DND-41 (cell line): ENCODE measurements at regions not wholly inside any gene's neighbourhood (a gene's known extent, or its start where the extent isn't known, plus 50 kb on each side); places are given as distances from the start of the nearest gene placed in this dataset.

ENCODE experiments used
- CTCF ChIP-seq: IDR thresholded peaks from 2 replicates; pipeline ENCODE4 v1.5.1; 2012; ENCODE audit warnings: borderline replicate concordance, low read length, moderate library complexity, mild to moderate bottlenecking; ENCODE audit not compliant: poor library complexity, severe bottlenecking; ENCODE audit errors: extremely low read depth
- EZH2 ChIP-seq: IDR thresholded peaks from 3 replicates; pipeline ENCODE4 v1.6.1; 2012; ENCODE audit warnings: borderline replicate concordance, low read depth, mild to moderate bottlenecking, moderate library complexity, low read length, inconsistent platforms; ENCODE audit not compliant: severe bottlenecking

DNA sequence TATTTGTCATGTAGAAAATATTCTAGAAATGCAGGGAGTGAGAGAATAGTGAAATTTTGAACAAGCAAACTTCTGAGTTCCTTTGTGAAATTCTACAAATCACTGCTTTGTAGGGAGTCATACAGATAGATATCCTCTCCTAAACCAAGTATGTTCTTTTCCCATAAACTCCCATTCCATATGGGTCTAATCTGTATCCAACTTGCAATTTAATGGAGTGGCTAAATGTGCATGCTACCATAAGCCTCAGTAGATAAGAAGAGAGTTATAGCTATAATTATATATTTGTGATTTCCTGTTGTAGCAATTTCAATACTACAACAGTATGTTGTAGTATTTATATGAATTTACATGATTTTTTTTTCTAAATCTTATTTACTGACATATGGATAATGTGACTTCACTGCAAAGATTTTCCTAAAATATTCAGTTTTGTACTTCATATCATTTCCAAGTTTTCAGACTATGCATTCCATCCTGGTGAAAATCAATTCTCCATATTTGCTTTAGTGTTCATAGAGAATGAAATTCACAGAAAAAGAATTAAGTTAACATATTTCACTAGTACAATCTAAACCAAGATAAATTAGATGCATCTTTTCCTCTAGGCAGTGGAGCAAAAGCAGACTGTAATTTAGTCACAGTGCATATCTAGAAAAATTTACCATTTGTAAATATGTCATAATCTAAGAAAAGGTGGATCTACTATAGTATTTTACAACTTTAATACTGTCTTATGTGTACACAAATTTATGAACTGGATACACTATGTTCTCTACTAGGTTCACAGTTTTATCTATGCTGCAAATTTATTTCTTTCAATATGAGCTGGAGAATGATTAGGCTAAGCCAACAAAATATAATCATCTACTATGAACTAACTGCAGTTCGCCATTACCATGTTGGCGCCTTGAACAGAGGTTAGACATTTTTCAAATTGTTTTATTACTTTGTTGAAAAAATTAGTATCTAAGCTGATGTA, 372.9 kb upstream of the NDST3 start:
- TF ChIP-seq CTCF (no peak), EZH2 (no peak)
